Inflammatory macrophage (primary cell): ENCODE measurements at regions not wholly inside any gene's neighbourhood (a gene's known extent, or its start where the extent isn't known, plus 50 kb on each side); places are given as distances from the start of the nearest gene placed in this dataset.

Experiments
- DNase-seq, 2 donors: peaks; one replicate each; pipeline ENCODE4 v3.0.0-alpha.2; 2020 to 2022

GRCh38 chr7:79862447-79863210 is 272.0 kb upstream of the GNAI1 start:
- no peak for DNase-seq

GRCh38 chr7:79855172-79855571 is 279.5 kb upstream of the GNAI1 start:
- no peak for DNase-seq

- no peak for DNase-seq
These were observed 280.0 kb upstream of the GNAI1 start for GRCh38 chr7:79854621-79855020.

GRCh38 chr7:79837915-79838314 is 296.7 kb upstream of the GNAI1 start:
- DNase-seq: no peak

- no peak for DNase-seq
These were observed 301.0 kb upstream of the GNAI1 start for GRCh38 chr7:79833616-79834015.

GRCh38 chr7:79828866-79829265 is 305.8 kb upstream of the GNAI1 start:
- DNase-seq: no peak

- no peak for DNase-seq
These were observed 311.2 kb upstream of the GNAI1 start for GRCh38 chr7:79823246-79823951.

- DNase-seq: no peak
These were observed 311.9 kb upstream of the GNAI1 start for GRCh38 chr7:79822620-79823240.

GRCh38 chr7:79820387-79820786 is 314.2 kb upstream of the GNAI1 start:
- no peak for DNase-seq

GRCh38 chr7:79810916-79811315 is 323.7 kb upstream of the GNAI1 start:
- DNase-seq: no peak

- DNase-seq: no peak
These were observed 328.4 kb upstream of the GNAI1 start for GRCh38 chr7:79806161-79806734.

GRCh38 chr7:79790656-79791262 is 337.3 kb upstream of the MAGI2 start:
- DNase-seq: no peak

GRCh38 chr7:79789584-79790345 is 336.3 kb upstream of the MAGI2 start:
- no peak for DNase-seq

GRCh38 chr7:79787623-79788022 is 334.2 kb upstream of the MAGI2 start:
- DNase-seq: no peak

GRCh38 chr7:79787096-79787495 is 333.6 kb upstream of the MAGI2 start:
- no peak for DNase-seq

GRCh38 chr7:79786187-79786586 is 332.7 kb upstream of the MAGI2 start:
- DNase-seq: no peak

- no peak for DNase-seq
These were observed 332.1 kb upstream of the MAGI2 start for GRCh38 chr7:79785556-79785955.

- no peak for DNase-seq
These were observed 329.4 kb upstream of the MAGI2 start for GRCh38 chr7:79782906-79783305.

- DNase-seq: no peak
These were observed 328.8 kb upstream of the MAGI2 start for GRCh38 chr7:79782256-79782655.

- DNase-seq: no peak
These were observed 328.2 kb upstream of the MAGI2 start for GRCh38 chr7:79781716-79782115.

- DNase-seq: peak; percentile 78 to 86
These were observed 325.6 kb upstream of the MAGI2 start for GRCh38 chr7:79778786-79779770.
